ENCODE measurements at regions not wholly inside any gene's neighbourhood (a gene's known extent, or its start where the extent isn't known, plus 50 kb on each side); places are given as distances from the start of the nearest gene placed in this dataset.

DNA sequence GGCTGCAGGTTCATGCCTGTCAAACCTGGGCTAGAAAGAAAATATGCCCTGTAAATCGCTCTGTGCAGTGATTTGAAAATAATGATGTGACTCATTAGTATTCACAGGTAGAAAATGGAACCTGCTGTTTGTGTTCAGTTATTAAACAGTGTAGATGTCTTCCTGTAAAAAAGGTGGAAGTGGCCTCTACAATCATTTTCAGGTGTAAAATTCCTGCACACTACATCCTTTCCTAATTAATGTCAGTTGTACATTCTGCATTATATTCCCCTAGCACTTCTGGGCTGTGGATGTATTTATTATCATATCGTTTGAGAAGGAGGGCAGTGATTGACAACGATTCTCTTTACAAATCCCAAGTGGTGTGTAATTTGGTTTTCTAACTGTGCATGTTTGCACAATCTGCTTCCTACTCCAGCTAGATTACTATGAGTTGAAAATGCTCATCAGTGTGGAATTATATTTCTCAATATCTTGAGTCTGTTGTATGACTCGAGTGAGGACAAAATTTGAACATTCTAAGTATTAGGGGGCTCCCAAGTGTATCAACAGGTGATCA, 454.0 kb upstream of the DDI1 start:
- TF ChIP-seq, protein P1, sequence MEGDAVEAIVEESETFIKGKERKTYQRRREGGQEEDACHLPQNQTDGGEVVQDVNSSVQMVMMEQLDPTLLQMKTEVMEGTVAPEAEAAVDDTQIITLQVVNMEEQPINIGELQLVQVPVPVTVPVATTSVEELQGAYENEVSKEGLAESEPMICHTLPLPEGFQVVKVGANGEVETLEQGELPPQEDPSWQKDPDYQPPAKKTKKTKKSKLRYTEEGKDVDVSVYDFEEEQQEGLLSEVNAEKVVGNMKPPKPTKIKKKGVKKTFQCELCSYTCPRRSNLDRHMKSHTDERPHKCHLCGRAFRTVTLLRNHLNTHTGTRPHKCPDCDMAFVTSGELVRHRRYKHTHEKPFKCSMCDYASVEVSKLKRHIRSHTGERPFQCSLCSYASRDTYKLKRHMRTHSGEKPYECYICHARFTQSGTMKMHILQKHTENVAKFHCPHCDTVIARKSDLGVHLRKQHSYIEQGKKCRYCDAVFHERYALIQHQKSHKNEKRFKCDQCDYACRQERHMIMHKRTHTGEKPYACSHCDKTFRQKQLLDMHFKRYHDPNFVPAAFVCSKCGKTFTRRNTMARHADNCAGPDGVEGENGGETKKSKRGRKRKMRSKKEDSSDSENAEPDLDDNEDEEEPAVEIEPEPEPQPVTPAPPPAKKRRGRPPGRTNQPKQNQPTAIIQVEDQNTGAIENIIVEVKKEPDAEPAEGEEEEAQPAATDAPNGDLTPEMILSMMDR (IDR thresholded peaks at IDR 0.05; ENCODE audit: low read length, missing control alignments) = no peak
- no peak overlapping the region for H3K4me3 ChIP-seq (replicated peaks; ENCODE audit: low read depth, low read length)
- DNase-seq (ENCODE audit: low read depth) = peak; percentile 13

DNA sequence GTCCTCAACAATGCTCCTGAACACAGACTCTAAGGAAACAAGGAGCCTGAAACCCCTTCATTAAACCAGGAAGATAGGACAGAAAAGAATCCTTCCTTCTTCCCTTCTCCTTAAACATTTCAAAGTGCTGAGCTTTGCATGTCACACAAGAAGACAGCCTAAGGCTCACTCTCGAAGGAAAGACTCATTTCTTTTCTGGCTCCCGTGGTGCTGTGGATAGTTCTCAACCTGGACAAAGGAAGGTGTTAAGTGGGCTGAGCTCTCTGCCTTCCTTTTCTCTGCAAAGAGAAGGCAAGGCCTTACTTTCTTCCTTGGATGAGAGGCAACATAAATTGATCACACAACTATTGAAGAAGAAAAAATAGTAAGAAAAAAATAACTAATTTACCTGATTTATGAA, 452.4 kb upstream of the DDI1 start:
- no peak for DNase-seq (ENCODE audit: low read depth)
- TF ChIP-seq, protein P1 (IDR thresholded peaks at IDR 0.05; ENCODE audit: low read length, missing control alignments) = no peak

DNA sequence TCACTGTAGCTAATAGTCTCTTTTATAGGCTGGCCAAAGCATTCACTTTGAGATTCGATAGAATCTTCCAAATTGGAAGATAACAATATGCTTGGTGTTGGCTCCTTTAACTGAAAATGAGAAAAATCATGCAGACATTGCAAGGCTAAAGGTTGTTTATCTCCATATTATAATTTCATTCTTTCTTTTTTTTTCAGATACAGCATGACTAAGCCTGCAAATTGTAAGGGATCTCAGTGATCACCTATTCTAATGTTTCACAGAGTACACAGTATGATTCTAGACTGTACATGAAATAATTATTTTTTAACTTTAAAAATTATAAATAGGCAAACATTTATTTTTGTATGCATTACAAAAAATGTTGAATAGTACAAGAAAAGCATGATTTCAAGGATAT, 451.7 kb upstream of the DDI1 start:
- no peak overlapping the region for H3K4me3 ChIP-seq (replicated peaks; ENCODE audit: low read depth, low read length)
- TF ChIP-seq, protein P1 (IDR thresholded peaks at IDR 0.05; ENCODE audit: low read length, missing control alignments) = no peak
- no peak for DNase-seq (ENCODE audit: low read depth)

More for the DNA sequence above, 452.4 kb upstream of the DDI1 start:
- H3K4me3 ChIP-seq (replicated peaks; ENCODE audit: low read depth, low read length) = no peak overlapping the region

DNA sequence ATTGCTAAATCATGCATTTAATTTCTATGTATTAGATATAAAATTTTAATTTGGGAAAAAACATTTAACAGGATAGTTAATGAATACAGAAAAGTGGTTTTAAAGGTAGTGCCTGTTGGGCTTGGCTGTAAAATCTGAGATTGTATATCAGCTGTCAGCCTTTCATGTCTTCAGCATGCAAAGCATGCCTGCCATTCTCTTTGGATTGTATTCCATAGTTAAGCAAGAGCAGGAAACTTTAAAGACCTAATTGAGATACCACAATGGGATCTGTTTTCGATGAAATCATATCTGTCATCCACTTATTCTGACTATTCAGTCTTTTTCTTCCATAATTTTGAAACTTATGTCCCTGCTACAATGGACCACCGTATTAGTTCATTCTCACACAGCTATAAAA, 451.0 kb upstream of the DDI1 start:
- TF ChIP-seq, protein P1 (IDR thresholded peaks at IDR 0.05; ENCODE audit: low read length, missing control alignments) = no peak
- no peak for DNase-seq (ENCODE audit: low read depth)
- H3K4me3 ChIP-seq (replicated peaks; ENCODE audit: low read depth, low read length) = no peak overlapping the region

DNA sequence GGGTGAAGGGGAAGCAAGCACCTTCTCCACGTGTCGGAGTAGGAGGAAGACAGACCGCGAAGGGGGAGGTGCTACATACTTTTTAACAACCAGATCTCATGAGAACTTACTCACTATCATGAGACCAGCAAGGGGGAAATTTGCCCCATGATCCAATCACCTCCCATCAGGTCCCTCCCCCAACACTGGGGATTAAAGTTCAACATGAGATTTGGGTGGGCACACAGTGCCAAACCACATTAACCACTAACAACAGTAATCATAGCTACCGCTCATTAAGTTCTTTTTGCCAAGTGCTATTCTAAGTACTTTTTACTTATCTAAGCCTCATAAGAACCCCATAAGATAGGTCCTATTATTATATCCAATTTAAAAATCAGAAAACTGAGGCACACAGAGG, 450.5 kb upstream of the DDI1 start:
- TF ChIP-seq, protein P1 (IDR thresholded peaks at IDR 0.05; ENCODE audit: low read length, missing control alignments) = no peak
- no peak for DNase-seq (ENCODE audit: low read depth)
- no peak overlapping the region for H3K4me3 ChIP-seq (replicated peaks; ENCODE audit: low read depth, low read length)

DNA sequence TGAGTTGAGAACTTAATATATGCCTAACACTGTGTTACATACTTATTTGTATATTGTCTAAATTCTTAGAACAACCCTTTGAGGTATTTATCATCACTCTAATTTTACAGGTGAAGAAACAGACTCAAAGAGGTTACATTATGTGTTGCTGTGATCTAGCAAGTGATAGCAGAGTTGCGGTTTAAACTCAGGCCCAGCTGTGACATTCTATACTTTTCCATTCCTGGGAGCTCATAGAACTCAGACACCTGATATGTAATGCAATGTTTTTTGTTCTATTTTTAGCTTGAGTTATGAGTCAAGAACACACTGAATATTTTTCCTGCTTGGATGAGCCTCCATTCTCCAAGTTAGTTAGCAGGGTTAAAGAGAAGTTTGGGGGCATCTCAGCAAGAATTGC, 449.7 kb upstream of the DDI1 start:
- H3K4me3 ChIP-seq (replicated peaks; ENCODE audit: low read depth, low read length) = no peak overlapping the region
- peak; percentile 25 for DNase-seq (ENCODE audit: low read depth)
- TF ChIP-seq, protein P1 (IDR thresholded peaks at IDR 0.05; ENCODE audit: low read length, missing control alignments) = no peak
